H1 (cell line): ENCODE measurements at regions not wholly inside any gene's neighbourhood (a gene's known extent, or its start where the extent isn't known, plus 50 kb on each side); places are given as distances from the start of the nearest gene placed in this dataset.

Source experiments
- CTCF ChIA-PET: fragments of 300-600 bp; sonication (Branson Sonifier 250); formaldehyde crosslinking; loops from one replicate; lab custom pipeline; 2021; ENCODE audit not compliant: partially characterized antibody; lab: Charles Lee
- POLR2A ChIA-PET: fragments of 300-600 bp; sonication (Branson Sonifier 250); formaldehyde crosslinking; loops from one replicate; lab custom pipeline; 2021; ENCODE audit warnings: inconsistent platforms; ENCODE audit not compliant: partially characterized antibody; lab: Charles Lee
- DNase-seq, 2 experiments: peaks; one replicate each; pipeline versions ENCODE4 v3.0.0 to v3.0.0-alpha.2; 2010 to 2022; ENCODE audit warnings: low spot score in 2 of 2, low read depth in 1 of 2, mixed read lengths in 1 of 2
- FAIRE-seq: peaks from 2 replicates; lab custom pipeline; 2011; peaks lifted over from hg19 to GRCh38; lab: Jason Lieb, UNC
- H2AFZ ChIP-seq: 2 replicates; pipeline ENCODE4 v1.8.1; 2012; ENCODE audit warnings: low read length, inconsistent platforms
- H2AK5ac ChIP-seq: 2 replicates; pipeline ENCODE4 v1.6.1; 2013; ENCODE audit warnings: low read depth, low read length
- H2BK120ac ChIP-seq: replicated peaks from 2 replicates; pipeline ENCODE3; 2013; ENCODE audit warnings: low read depth, low read length, inconsistent platforms
- H2BK12ac ChIP-seq: 2 replicates; pipeline ENCODE4 v1.6.1; 2013; ENCODE audit warnings: low read depth, low read length
- H2BK15ac ChIP-seq: 2 replicates; pipeline ENCODE4 v1.6.1; 2013; ENCODE audit warnings: low read length
- H2BK20ac ChIP-seq: 2 replicates; pipeline ENCODE4 v1.6.1; 2013; ENCODE audit warnings: low read length
- H2BK5ac ChIP-seq: 2 replicates; pipeline ENCODE4 v1.6.1; 2013; ENCODE audit warnings: low read depth, low read length
- H3K14ac ChIP-seq: 2 replicates; pipeline ENCODE4 v1.6.1; 2013; ENCODE audit warnings: inconsistent platforms; ENCODE audit not compliant: insufficient read length
- H3K18ac ChIP-seq: 2 replicates; pipeline ENCODE4 v1.6.1; 2013; ENCODE audit warnings: low read length; ENCODE audit errors: extremely low read depth
- H3K23ac ChIP-seq: 2 replicates; pipeline ENCODE4 v1.6.1; 2013; ENCODE audit warnings: inconsistent platforms; ENCODE audit not compliant: insufficient read length
- H3K23me2 ChIP-seq: 2 replicates; pipeline ENCODE4 v1.6.1; 2013; ENCODE audit warnings: low read depth, low read length
- H3K27ac ChIP-seq: 2 replicates; pipeline ENCODE4 v1.6.1; 2011; ENCODE audit warnings: low read depth, low read length, inconsistent platforms
- H3K27me3 ChIP-seq, 4 experiments: replicated peaks in 1 of 4; 1 replicate in 1 of 4; 2 replicates in 3 of 4; pipeline versions ENCODE4 v1.6.1 to v1.8.1; 2011 to 2013; ENCODE audit warnings: low read length in 3 of 4, mild to moderate bottlenecking in 3 of 4, inconsistent platforms in 2 of 4, mixed read lengths in 2 of 4, moderate library complexity in 1 of 4; ENCODE audit not compliant: control insufficient read depth in 3 of 4, insufficient read depth in 3 of 4; ENCODE audit errors: extremely low read depth in 1 of 4
- H3K36me3 ChIP-seq, 4 experiments: 2 replicates each; pipeline versions ENCODE4 v1.6.1 to v1.8.1; 2011 to 2013; ENCODE audit warnings: mild to moderate bottlenecking in 4 of 4, low read length in 3 of 4, moderate library complexity in 2 of 4, control low read depth in 1 of 4, inconsistent platforms in 1 of 4; ENCODE audit not compliant: insufficient read depth in 4 of 4, control insufficient read depth in 2 of 4
- H3K4ac ChIP-seq: replicated peaks from 2 replicates; pipeline ENCODE3; 2013; ENCODE audit warnings: low read length, low read depth, mixed read lengths, inconsistent platforms; ENCODE audit not compliant: insufficient read length
- H3K4me1 ChIP-seq, 4 experiments: replicated peaks in 1 of 4; 1 replicate in 1 of 4; 2 replicates in 3 of 4; pipeline versions ENCODE4 v1.6.1 to v1.8.1; 2011 to 2013; ENCODE audit warnings: low read length in 3 of 4, inconsistent platforms in 2 of 4, mixed read lengths in 1 of 4; ENCODE audit not compliant: insufficient read depth in 4 of 4, control insufficient read depth in 3 of 4
- H3K4me2 ChIP-seq, 2 experiments: 2 replicates each; pipeline versions ENCODE4 v1.6.1 to v1.8.1; 2011 to 2013; ENCODE audit warnings: low read depth in 2 of 2, low read length in 2 of 2, control low read depth in 1 of 2, inconsistent platforms in 1 of 2, mild to moderate bottlenecking in 1 of 2; ENCODE audit not compliant: insufficient read depth in 1 of 2
- H3K4me3 ChIP-seq, 4 experiments: fragments of 200-600, 300-600 bp in 1 of 4; sonication (generic), shearing (Covaris generic), sonication (Bioruptor Twin) in 1 of 4; 2 replicates each; pipeline versions ENCODE4 v1.5.1 to v1.8.1; 2011 to 2016; ENCODE audit warnings: low read length in 4 of 4, low read depth in 3 of 4, control low read depth in 2 of 4, inconsistent platforms in 2 of 4, mild to moderate bottlenecking in 2 of 4, mixed read lengths in 1 of 4, moderate library complexity in 1 of 4; ENCODE audit not compliant: insufficient read depth in 2 of 4; ENCODE audit errors: extremely low read depth in 1 of 4
- H3K56ac ChIP-seq: replicated peaks from 2 replicates; pipeline ENCODE3; 2013; ENCODE audit warnings: low read depth, mild to moderate bottlenecking, mixed read lengths, low read length, inconsistent platforms; ENCODE audit not compliant: insufficient read length
- H3K79me1 ChIP-seq: 2 replicates; pipeline ENCODE4 v1.6.1; 2013; ENCODE audit warnings: low read depth, low read length, control low read depth
- H3K79me2 ChIP-seq, 2 experiments: 2 replicates each; pipeline versions ENCODE4 v1.6.1 to v1.8.1; 2012 to 2013; ENCODE audit warnings: low read length in 2 of 2, mild to moderate bottlenecking in 2 of 2, inconsistent platforms in 1 of 2; ENCODE audit not compliant: insufficient read depth in 2 of 2, control insufficient read depth in 1 of 2
- H3K9ac ChIP-seq, 4 experiments: replicated peaks in 1 of 4; 1 replicate in 1 of 4; 2 replicates in 3 of 4; pipeline versions ENCODE4 v1.6.1 to v1.8.1; 2011 to 2013; ENCODE audit warnings: low read depth in 3 of 4, low read length in 3 of 4, control low read depth in 2 of 4, mild to moderate bottlenecking in 2 of 4, moderate library complexity in 2 of 4, inconsistent platforms in 1 of 4; ENCODE audit errors: extremely low read depth in 1 of 4
- H3K9me3 ChIP-seq, 2 experiments: 2 replicates each; pipeline versions ENCODE4 v1.6.1 to v1.8.1; 2012 to 2013; ENCODE audit warnings: mild to moderate bottlenecking in 2 of 2, moderate library complexity in 2 of 2, control low read depth in 1 of 2, inconsistent platforms in 1 of 2, low read depth in 1 of 2, low read length in 1 of 2, mixed read lengths in 1 of 2; ENCODE audit not compliant: insufficient read depth in 2 of 2
- H4K20me1 ChIP-seq, 2 experiments: replicated peaks in 1 of 2; 2 replicates each; pipeline versions ENCODE3 to v1.8.1; 2011 to 2013; ENCODE audit warnings: inconsistent platforms in 2 of 2, low read length in 2 of 2, mild to moderate bottlenecking in 1 of 2; ENCODE audit not compliant: insufficient read depth in 2 of 2, control insufficient read depth in 1 of 2
- H4K5ac ChIP-seq: 2 replicates; pipeline ENCODE4 v1.6.1; 2013; ENCODE audit warnings: low read length, low read depth, mixed read lengths, inconsistent platforms; ENCODE audit not compliant: insufficient read length
- H4K8ac ChIP-seq: 2 replicates; pipeline ENCODE4 v1.8.0; 2013; ENCODE audit warnings: mild to moderate bottlenecking, moderate library complexity, low read length, inconsistent platforms; ENCODE audit not compliant: insufficient read depth; ENCODE audit errors: extremely low read depth
- H4K91ac ChIP-seq: replicated peaks from 2 replicates; pipeline ENCODE3; 2013; ENCODE audit warnings: low read length, mixed read lengths, inconsistent platforms; ENCODE audit not compliant: insufficient read length
- BRCA1 ChIP-seq: IDR thresholded peaks from 2 replicates; pipeline ENCODE4 v1.6.1; 2012; ENCODE audit warnings: low read depth, low read length, improper control_type of control experiment
- CEBPB ChIP-seq: IDR thresholded peaks from 2 replicates; pipeline ENCODE4 v1.6.1; 2012; ENCODE audit warnings: low read depth, low read length
- CTBP2 ChIP-seq: IDR thresholded peaks from 2 replicates; pipeline ENCODE4 v1.7.0; 2011; ENCODE audit warnings: borderline replicate concordance, mild to moderate bottlenecking, moderate library complexity, mixed read lengths, low read length; ENCODE audit not compliant: insufficient read depth, insufficient read length
- FOSL1 ChIP-seq: IDR thresholded peaks from 2 replicates; pipeline ENCODE4 v1.6.1; 2011; ENCODE audit warnings: mild to moderate bottlenecking, low read depth, low read length, moderate library complexity; ENCODE audit not compliant: insufficient read depth
- GABPA ChIP-seq: IDR thresholded peaks from 2 replicates; pipeline ENCODE4 v1.6.1; 2011; ENCODE audit warnings: mild to moderate bottlenecking, low read length, moderate library complexity, borderline replicate concordance; ENCODE audit not compliant: insufficient read depth
- HDAC2 ChIP-seq, 2 experiments: fragments of 300-600 bp in 1 of 2; sonication (generic) in 1 of 2; IDR thresholded peaks; 2 replicates each; pipeline ENCODE4 v1.6.1; 2011 to 2012; ENCODE audit warnings: low read depth in 2 of 2, low read length in 2 of 2, mild to moderate bottlenecking in 2 of 2, moderate library complexity in 2 of 2, borderline replicate concordance in 1 of 2, inconsistent platforms in 1 of 2
- JUND ChIP-seq: IDR thresholded peaks from 2 replicates; pipeline ENCODE4 v1.6.1; 2011; ENCODE audit warnings: mild to moderate bottlenecking, improper control_type of control experiment, low read length
- KDM1A ChIP-seq: fragments of 200-600, 300-600 bp; sonication (generic); IDR thresholded peaks from 2 replicates; pipeline ENCODE4 v1.7.1; 2016; ENCODE audit warnings: mild to moderate bottlenecking, low read length, borderline replicate concordance
- NANOG ChIP-seq: IDR thresholded peaks from 2 replicates; pipeline ENCODE4 v1.6.1; 2011; ENCODE audit warnings: low read length, low read depth, mild to moderate bottlenecking, inconsistent platforms; ENCODE audit not compliant: insufficient read depth, poor library complexity, severe bottlenecking
- NRF1 ChIP-seq: IDR thresholded peaks from 2 replicates; pipeline ENCODE4 v1.6.1; 2011; ENCODE audit warnings: mild to moderate bottlenecking, low read depth, low read length, improper control_type of control experiment
- SIRT6 ChIP-seq: IDR thresholded peaks from one replicate; pipeline ENCODE4 v1.7.1; 2012; ENCODE audit warnings: low read length, inconsistent platforms
- SP2 ChIP-seq: IDR thresholded peaks from 2 replicates; pipeline ENCODE4 v1.6.1; 2012; ENCODE audit warnings: mild to moderate bottlenecking, low read length, inconsistent platforms
- TAF7 ChIP-seq: optimal IDR thresholded peaks from 2 replicates; pipeline ENCODE3; 2011; ENCODE audit warnings: low read depth, mild to moderate bottlenecking, inconsistent platforms, low read length, moderate library complexity, borderline replicate concordance
- TEAD4 ChIP-seq: IDR thresholded peaks from 2 replicates; pipeline ENCODE4 v1.6.1; 2012; ENCODE audit warnings: low read depth, low read length, inconsistent platforms, mixed read lengths
- WGBS, 2 experiments: shearing (Covaris generic) in 1 of 2; methylation state at CpG; one replicate each; pipeline versions ENCODE4 v1.1.6 to v1.1.7; 2013 to 2015; ENCODE audit warnings: low lambda C conversion rate in 2 of 2, mixed read lengths in 2 of 2, inconsistent platforms in 1 of 2, low coverage in 1 of 2, missing lambda C conversion rate in 1 of 2; ENCODE audit not compliant: insufficient replicate concordance in 2 of 2, insufficient coverage in 1 of 2, insufficient read length in 1 of 2; ENCODE audit errors: extremely low coverage in 1 of 2, missing lambda C conversion rate in 1 of 2; 5-methylcytosine and 5-hydroxymethylcytosine counted together

DNA sequence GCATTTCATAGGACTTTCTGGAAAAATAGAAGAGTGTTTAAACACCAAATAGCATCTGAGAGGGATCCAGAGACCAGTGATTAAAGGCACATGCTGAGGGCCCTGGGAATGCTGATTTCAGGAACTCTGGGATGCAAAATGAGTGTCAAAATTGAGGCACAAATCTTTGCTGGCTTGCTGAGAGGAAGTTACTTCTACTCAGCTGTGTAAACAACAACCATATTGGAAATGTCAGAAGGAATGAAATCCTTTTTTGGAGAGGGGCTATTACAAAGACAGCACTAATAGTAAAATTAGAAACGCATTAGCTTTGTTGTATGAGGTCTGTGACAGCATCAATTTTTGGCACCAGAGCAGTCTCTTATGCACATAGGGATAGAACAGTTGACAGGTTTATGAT, 267.8 kb upstream of the RAG2 start:
- Histone ChIP-seq H3K79me2 (no peaks in the 10 kb centered on the region), H3K27ac (no peak overlapping the region), H3K27me3 (no peaks in the 10 kb centered on the region), H3K4me2 (no peak overlapping the region), H2BK15ac (no peak overlapping the region), H3K36me3 (no peaks in the 10 kb centered on the region), H2BK20ac (no peak overlapping the region), H3K14ac (no peak overlapping the region), H4K91ac (no peak overlapping the region), H3K4ac (no peak overlapping the region), H2AFZ (no peak overlapping the region), H3K9me3 (no peaks in the 10 kb centered on the region), H3K9ac (no peak overlapping the region), H3K18ac (no peak overlapping the region), H2AK5ac (no peak overlapping the region), H4K20me1 (no peaks in the 10 kb centered on the region), H3K4me1 (no peaks in the 10 kb centered on the region), H3K23ac (no peak overlapping the region), H3K56ac (no peak overlapping the region), H3K23me2 (no peaks in the 10 kb centered on the region), H2BK12ac (no peak overlapping the region), H3K79me1 (no peaks in the 10 kb centered on the region), H2BK120ac (no peak overlapping the region), H3K4me3 (no peak overlapping the region), H2BK5ac (no peak overlapping the region), H4K5ac (no peak overlapping the region), H4K8ac (no peak overlapping the region)
- FAIRE-seq = no peak
- 100% methylated on average over 1 of the region's 1 CpG; no CpG with 5 or more reads in 1 of the 2 experiments for WGBS, 2 experiments
- DNase-seq = no peak
- ChIA-PET POLR2A (no interaction called here), CTCF (no interaction called here)
- TF ChIP-seq SP2 (no peak), SIRT6 (no peak), CTBP2 (no peak), FOSL1 (no peak), NANOG (no peak), TAF7 (no peak), TEAD4 (no peak), BRCA1 (no peak), JUND (no peak), CEBPB (no peak), GABPA (no peak), NRF1 (no peak), KDM1A (no peak), HDAC2 (IDR thresholded peaks at IDR 0.05; ENCODE audit: borderline replicate concordance in 1 of 2, low read depth in 2 of 2, low read length in 2 of 2) (no peak)
